A673 (cell line): ENCODE measurements at regions not wholly inside any gene's neighbourhood (a gene's known extent, or its start where the extent isn't known, plus 50 kb on each side); places are given as distances from the start of the nearest gene placed in this dataset.

ENCODE experiments used
- CTCF ChIP-seq: fragments of 300-800, 200-600 bp; sonication (generic); conservative IDR thresholded peaks from 2 replicates; pipeline ENCODE4 v1.5.1; 2017; ENCODE audit warnings: low read depth, mild to moderate bottlenecking, antibody characterized with exemption, low read length, moderate library complexity, mixed read lengths
- EZH2 ChIP-seq: fragments of 200-600 bp; sonication (generic); IDR thresholded peaks from 2 replicates; pipeline ENCODE4 v1.6.1; 2017; ENCODE audit warnings: borderline replicate concordance, low read depth, mild to moderate bottlenecking, mixed read lengths, antibody characterized with exemption, low read length; ENCODE audit not compliant: poor library complexity, severe bottlenecking

GRCh38 chr7:41274179-41274578, 428.7 kb downstream of the INHBA start:
- TF ChIP-seq CTCF (no peak), EZH2 (no peak)
